PC-9 (cell line): ENCODE measurements at regions not wholly inside any gene's neighbourhood (a gene's known extent, or its start where the extent isn't known, plus 50 kb on each side); places are given as distances from the start of the nearest gene placed in this dataset.

Experiments
- BruUV-seq: library from RNA; stranded (reverse); fragments of 400-500 nt; replicated peaks from 2 replicates; lab custom pipeline; 2021; lab: Mats Ljungman, UMichigan
- CTCF ChIA-PET: fragments of 300-600 bp; sonication (Branson Sonifier 250); formaldehyde crosslinking; loops from one replicate; lab custom pipeline; 2022; ENCODE audit warnings: antibody characterized with exemption; lab: Charles Lee
- POLR2A ChIA-PET: fragments of 300-600 bp; sonication (Branson Sonifier 250); formaldehyde crosslinking; loops from one replicate; lab custom pipeline; 2022; ENCODE audit warnings: antibody characterized with exemption; ENCODE audit not compliant: unreplicated experiment; lab: Charles Lee
- DNase-seq, 2 experiments: peaks; one replicate each; pipeline versions ENCODE4 v3.0.0 to v3.0.0-alpha.2; 2015 to 2022; ENCODE audit warnings: mixed read lengths in 1 of 2
- H2AFZ ChIP-seq: fragments of 200-600 bp; sonication (generic); 2 replicates; pipeline ENCODE4 v1.8.1; 2017; ENCODE audit warnings: antibody characterized with exemption
- H3F3A ChIP-seq: fragments of 200-600 bp; sonication (generic); 2 replicates; pipeline ENCODE4 v1.8.1; 2017; ENCODE audit warnings: antibody characterized with exemption, mild to moderate bottlenecking, low read depth; ENCODE audit not compliant: insufficient read depth
- H3K27ac ChIP-seq: fragments of 200-600 bp; sonication (generic); 2 replicates; pipeline ENCODE4 v1.6.1; 2016; ENCODE audit warnings: mixed run types
- H3K27me3 ChIP-seq: fragments of 200-600 bp; sonication (generic); 2 replicates; pipeline ENCODE4 v1.6.1; 2016; ENCODE audit warnings: low read depth, mixed run types; ENCODE audit not compliant: insufficient read depth
- H3K36me3 ChIP-seq: fragments of 200-600 bp; sonication (generic); 2 replicates; pipeline ENCODE4 v1.6.1; 2016; ENCODE audit warnings: low read depth, mixed run types
- H3K4me1 ChIP-seq: fragments of 200-600 bp; sonication (generic); replicated peaks from 2 replicates; pipeline ENCODE4 v1.6.1; 2016; ENCODE audit warnings: mixed run types; ENCODE audit not compliant: insufficient read depth
- H3K4me2 ChIP-seq: fragments of 200-600 bp; sonication (generic); 2 replicates; pipeline ENCODE4 v1.6.1; 2017; ENCODE audit warnings: mixed run types
- H3K4me3 ChIP-seq: fragments of 200-600 bp; sonication (generic); 2 replicates; pipeline ENCODE4 v1.6.1; 2016; ENCODE audit warnings: mixed run types
- H3K79me2 ChIP-seq: fragments of 200-600 bp; sonication (generic); 2 replicates; pipeline ENCODE4 v1.6.1; 2017; ENCODE audit warnings: low read depth, mixed run types
- H3K9me2 ChIP-seq: fragments of 200-600 bp; sonication (generic); 2 replicates; pipeline ENCODE4 v1.8.1; 2017; ENCODE audit warnings: mild to moderate bottlenecking; ENCODE audit not compliant: insufficient read depth
- H3K9me3 ChIP-seq: fragments of 200-600 bp; sonication (generic); 2 replicates; pipeline ENCODE4 v1.8.1; 2016; ENCODE audit warnings: low read depth; ENCODE audit not compliant: insufficient read depth
- H4K20me1 ChIP-seq: fragments of 200-600 bp; sonication (generic); 2 replicates; pipeline ENCODE4 v1.8.1; 2017; ENCODE audit not compliant: insufficient read depth
- CTCF ChIP-seq: fragments of 200-600 bp; sonication (generic); conservative IDR thresholded peaks from 2 replicates; pipeline ENCODE4 v1.6.1; 2017; ENCODE audit warnings: mixed run types, antibody characterized with exemption, mild to moderate bottlenecking, moderate library complexity
- EZH2 ChIP-seq: fragments of 200-600 bp; sonication (generic); IDR thresholded peaks from 2 replicates; pipeline ENCODE4 v1.8.0; 2017; ENCODE audit warnings: antibody characterized with exemption, low read depth
- intact Hi-C: fragments of 100-400 bp; cut with micrococcal nuclease; formaldehyde crosslinking; loops from one replicate; pipeline ENCODE4 v1.10.0; 2022; ENCODE audit not compliant: unreplicated experiment

DNA sequence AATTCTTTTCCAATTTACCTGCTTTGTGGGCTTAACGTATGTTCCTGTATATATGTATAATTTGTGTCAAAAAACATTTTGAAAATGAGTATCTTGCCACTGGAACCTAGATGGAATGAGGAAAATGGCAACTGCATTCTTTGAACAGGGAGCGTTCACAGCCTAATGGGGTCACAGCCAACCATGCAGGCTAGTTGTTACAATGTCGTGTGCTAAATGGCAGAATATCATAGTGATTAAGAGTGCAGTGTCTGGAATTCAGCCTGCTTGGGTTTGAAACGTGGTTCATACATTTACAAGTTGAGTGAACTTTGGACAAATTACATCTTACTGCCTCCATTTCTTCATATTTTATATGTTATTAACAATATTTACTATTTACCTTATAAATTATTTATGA, 70.8 kb downstream of the PCDH7 start:
- TF ChIP-seq EZH2 (no peak), CTCF (no peak)
- H3K27ac ChIP-seq = no peak overlapping the region
- no TSS peak for BruUV-seq
- no peak overlapping the region for H2AFZ ChIP-seq
- no peaks in the 10 kb centered on the region for H3K9me2 ChIP-seq
- no peak overlapping the region for H3K4me2 ChIP-seq
- intact Hi-C loops = no loop called here
- H3K4me3 ChIP-seq = no peak overlapping the region
- ChIA-PET CTCF (no interaction called here), POLR2A (no interaction called here)
- no peaks in the 10 kb centered on the region for H3K27me3 ChIP-seq
- H3F3A ChIP-seq = peaks cover 15% of the 10 kb centered on the region; the same call in 1 of the 2 replicates
- H3K9me3 ChIP-seq = no peaks in the 10 kb centered on the region
- no peak for DNase-seq
- no peaks in the 10 kb centered on the region for H4K20me1 ChIP-seq
- no peaks in the 10 kb centered on the region for H3K79me2 ChIP-seq
- peaks cover 22% of the 10 kb centered on the region for H3K4me1 ChIP-seq
- no peaks in the 10 kb centered on the region for H3K36me3 ChIP-seq

- H3K36me3 ChIP-seq = no peaks in the 10 kb centered on the region
- ChIA-PET POLR2A (no interaction called here), CTCF (no interaction called here)
- H3K27me3 ChIP-seq = no peaks in the 10 kb centered on the region
- no peak overlapping the region for H3K27ac ChIP-seq
- H4K20me1 ChIP-seq = no peaks in the 10 kb centered on the region
- H3K9me3 ChIP-seq = no peaks in the 10 kb centered on the region
- H3K9me2 ChIP-seq = no peaks in the 10 kb centered on the region
- peaks cover 22% of the 10 kb centered on the region for H3K4me1 ChIP-seq
- no peaks in the 10 kb centered on the region for H3K79me2 ChIP-seq
- peaks cover 17% of the 10 kb centered on the region; the same call in 1 of the 2 replicates for H3F3A ChIP-seq
- intact Hi-C loops = no loop called here
- H2AFZ ChIP-seq = no peak overlapping the region
- no peak overlapping the region for H3K4me2 ChIP-seq
- no peak overlapping the region for H3K4me3 ChIP-seq
- no TSS peak for BruUV-seq
- no peak for DNase-seq
- no peak for TF ChIP-seq EZH2
- TF ChIP-seq CTCF = no peak
Observed at GRCh38 chr4:30792601-30793000, 72.4 kb downstream of the PCDH7 start.

- no peak overlapping the region for H3K4me2 ChIP-seq
- no peaks in the 10 kb centered on the region for H3K4me1 ChIP-seq
- no peak overlapping the region for H3K27ac ChIP-seq
- no peak for DNase-seq
- H2AFZ ChIP-seq = no peak overlapping the region
- POLR2A ChIA-PET = no interaction called here
- H3K9me3 ChIP-seq = no peaks in the 10 kb centered on the region
- no peaks in the 10 kb centered on the region for H3K27me3 ChIP-seq
- no TSS peak for BruUV-seq
- 0 out of 2 replicates have a peak, but pooled peaks cover 2% of the 10 kb centered on the region for H3F3A ChIP-seq
- H4K20me1 ChIP-seq = no peaks in the 10 kb centered on the region
- CTCF ChIA-PET = no interaction called here
- H3K9me2 ChIP-seq = no peaks in the 10 kb centered on the region
- no peak overlapping the region for H3K4me3 ChIP-seq
- intact Hi-C loops = no loop called here
- no peaks in the 10 kb centered on the region for H3K79me2 ChIP-seq
- no peaks in the 10 kb centered on the region for H3K36me3 ChIP-seq
- TF ChIP-seq EZH2 (no peak), CTCF (no peak)
Observed at GRCh38 chr4:30801876-30802275, 81.7 kb downstream of the PCDH7 start.
